ENCODE measurements at regions not wholly inside any gene's neighbourhood (a gene's known extent, or its start where the extent isn't known, plus 50 kb on each side); places are given as distances from the start of the nearest gene placed in this dataset.
"Not testable (repeated sequence)": the region's sequence is repeated elsewhere in the genome, so short reads cannot be mapped to it uniquely, and the experiment has no call there.

DNA sequence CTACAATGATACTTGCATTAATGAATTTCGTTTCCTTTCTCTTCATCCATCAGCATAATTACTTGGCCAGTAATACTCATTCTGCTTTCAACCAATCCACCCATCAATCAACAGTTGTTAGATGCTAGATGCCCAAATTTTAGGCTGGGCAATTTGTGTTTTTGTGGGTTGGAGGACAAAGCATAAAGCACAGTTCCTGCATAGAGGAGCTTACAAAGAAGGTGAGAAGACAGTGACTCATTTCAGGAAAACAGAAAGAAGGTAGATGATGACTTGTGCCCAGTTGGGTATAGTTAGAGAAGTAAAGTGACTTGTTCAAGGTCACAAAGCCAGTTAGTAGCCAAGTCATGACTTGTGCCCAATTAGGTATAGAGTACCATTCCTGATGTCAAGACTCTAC is 1186.8 kb upstream of the CELF4 start:
- no peak for DNase-seq (ENCODE audit: low read depth)

- DNase-seq (ENCODE audit: low read depth) = no peak
These were observed 1186.3 kb upstream of the CELF4 start for GRCh38 chr18:38751898-38752297.

DNA sequence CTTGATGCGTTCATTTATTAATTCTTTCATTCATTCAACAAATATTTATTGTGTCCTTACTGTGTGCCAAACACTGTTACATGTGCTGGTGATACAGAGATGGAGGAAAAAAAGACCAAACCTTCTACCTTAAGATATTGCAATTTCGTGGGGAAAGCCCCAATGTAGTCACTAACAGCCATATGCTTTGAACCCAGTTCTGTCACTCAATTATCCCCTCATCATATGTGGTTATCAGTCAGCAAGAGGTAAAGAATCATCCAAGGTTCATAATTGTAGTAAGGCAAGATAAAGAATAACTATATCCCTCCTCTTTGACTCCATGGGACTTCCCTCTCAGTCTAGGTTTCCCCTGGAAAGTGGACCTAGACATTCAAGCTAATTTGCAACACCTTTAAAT is 1185.6 kb upstream of the CELF4 start:
- DNase-seq (ENCODE audit: low read depth) = no peak

- no peak for DNase-seq (ENCODE audit: low read depth)
These were observed 1185.2 kb upstream of the CELF4 start for GRCh38 chr18:38750751-38751150.

DNA sequence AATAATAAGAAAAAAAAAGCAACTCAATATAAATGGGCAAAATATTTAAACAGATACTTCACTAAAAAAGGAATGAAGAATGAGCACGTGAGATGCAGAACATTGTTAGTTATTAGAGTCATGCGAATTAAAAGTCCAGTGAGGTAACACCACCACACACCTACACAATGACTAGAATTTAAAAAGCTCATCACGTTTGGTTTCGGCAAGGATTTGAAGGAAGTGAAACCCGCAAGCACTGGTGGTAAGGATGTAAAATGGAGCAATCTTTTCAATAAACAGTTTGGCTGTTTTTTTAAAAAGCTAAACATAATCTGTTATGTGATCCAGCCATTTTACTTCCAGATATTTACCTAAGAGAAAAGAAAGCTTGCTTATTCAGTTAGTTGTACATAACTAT is 1181.6 kb upstream of the CELF4 start:
- no peak for DNase-seq (ENCODE audit: low read depth)

DNA sequence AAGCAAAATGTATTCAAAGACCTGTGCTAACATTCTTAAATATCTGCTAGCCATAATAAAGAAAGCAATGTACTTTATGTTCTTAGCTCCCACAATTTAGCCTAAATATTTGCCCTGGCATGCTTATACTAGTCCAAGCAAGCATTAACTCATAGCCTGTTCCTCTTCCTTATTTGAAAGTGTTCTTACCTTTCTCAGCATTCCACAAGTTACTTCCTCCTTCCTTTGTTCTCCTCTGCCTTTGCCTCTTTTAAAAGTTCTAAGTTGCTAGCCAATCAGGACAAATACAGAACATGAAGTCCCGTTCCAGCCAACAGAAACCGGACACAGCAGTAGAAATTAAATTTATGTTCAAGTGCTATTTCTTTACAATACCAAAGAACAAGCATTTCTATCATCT is 1154.6 kb upstream of the CELF4 start:
- not testable (repeated sequence) for DNase-seq (ENCODE audit: low read depth)

GRCh38 chr18:38718365-38718901 is 1152.8 kb upstream of the CELF4 start:
- no peak for DNase-seq (ENCODE audit: low read depth)

DNA sequence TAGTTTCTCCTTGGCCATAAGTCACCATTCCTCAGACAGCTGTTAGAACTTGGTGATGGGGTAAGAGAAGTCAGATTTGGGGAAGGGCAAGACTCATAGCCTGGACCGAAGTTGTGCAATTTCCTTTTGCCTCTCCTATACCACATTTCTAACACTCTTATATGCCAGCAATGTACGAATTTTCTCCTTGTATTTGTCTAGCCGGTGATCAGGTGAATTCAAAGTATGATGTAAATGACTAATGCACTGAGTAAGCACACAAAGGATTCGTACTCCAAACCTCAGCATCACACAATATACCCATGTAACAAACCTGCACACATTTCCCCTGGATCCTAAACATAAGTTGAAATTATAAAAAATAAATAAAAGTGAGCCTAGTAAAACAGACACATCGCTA is 1143.5 kb upstream of the CELF4 start:
- DNase-seq (ENCODE audit: low read depth) = no peak

DNA sequence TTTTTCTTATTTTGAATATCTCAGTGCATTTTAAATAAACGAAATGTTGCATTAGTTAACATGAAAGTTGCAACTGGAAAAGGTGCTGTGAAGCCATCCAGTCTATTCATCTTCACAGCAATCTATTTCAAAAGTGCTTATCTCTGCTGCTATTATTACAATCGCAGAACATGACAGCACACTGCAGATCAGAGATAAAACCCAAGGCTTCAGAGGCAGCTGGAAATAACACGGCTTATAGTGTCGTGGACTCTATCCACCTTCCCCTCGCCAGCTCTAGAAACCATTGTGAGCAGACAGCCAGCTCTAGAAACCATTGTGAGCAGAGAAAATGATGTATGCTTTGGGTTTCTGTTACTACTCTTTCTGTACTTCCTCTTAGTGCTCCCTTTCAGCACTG is 1140.8 kb upstream of the CELF4 start:
- no peak for DNase-seq (ENCODE audit: low read depth)

DNA sequence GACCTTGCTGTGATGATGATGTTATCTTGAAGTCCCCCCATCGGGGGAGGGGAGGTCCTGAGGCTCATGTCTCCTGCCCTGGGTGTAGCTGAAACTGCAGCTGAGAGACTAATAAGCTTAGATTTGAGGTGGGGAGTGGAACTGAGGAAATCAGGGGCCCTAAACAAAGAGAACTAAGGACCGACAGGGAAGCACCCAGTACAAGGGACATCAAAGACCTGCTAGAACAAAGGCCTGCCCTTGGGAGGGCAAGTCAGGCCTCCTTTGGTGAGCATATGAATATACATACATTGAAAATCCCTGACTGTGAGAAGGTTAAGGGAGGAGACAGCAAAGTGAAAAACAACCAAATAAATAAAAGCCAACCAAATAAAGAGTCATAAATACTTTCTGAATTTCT is 1132.5 kb upstream of the CELF4 start:
- no peak for DNase-seq (ENCODE audit: low read depth)

DNA sequence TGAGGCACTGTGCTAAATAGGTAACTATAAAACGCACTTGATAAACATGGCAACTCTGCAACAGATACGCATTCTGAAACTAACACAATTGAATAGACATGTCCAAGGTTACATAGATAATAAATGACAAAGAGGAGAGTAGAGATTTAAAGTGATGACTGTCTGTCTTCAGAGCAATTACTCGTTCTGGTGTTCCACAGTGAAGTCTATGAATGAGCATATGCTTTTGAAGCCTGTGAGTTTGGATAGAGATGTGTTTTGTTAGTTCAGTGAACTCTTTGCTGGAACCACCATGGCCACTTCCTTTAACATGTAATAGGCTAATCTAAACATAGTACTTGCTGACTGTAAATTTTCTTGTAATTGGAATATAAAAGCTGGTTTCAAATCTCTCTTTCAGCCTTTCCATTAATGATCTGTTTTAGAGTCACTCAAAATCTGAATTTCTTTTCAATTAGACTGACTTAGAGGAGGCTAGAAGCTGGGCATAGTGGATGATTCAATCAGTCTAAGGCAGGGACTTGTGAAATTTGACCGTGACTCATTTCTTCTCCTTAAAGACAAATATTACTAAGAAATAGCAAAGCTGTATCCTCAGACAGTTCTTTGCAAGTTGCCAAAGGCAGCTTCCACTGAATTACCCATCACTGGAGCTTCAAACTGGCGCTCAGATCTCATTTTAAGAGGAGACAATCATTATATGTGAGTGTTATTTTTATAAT is 1130.1 kb upstream of the CELF4 start:
- no peak for DNase-seq (ENCODE audit: low read depth)

DNA sequence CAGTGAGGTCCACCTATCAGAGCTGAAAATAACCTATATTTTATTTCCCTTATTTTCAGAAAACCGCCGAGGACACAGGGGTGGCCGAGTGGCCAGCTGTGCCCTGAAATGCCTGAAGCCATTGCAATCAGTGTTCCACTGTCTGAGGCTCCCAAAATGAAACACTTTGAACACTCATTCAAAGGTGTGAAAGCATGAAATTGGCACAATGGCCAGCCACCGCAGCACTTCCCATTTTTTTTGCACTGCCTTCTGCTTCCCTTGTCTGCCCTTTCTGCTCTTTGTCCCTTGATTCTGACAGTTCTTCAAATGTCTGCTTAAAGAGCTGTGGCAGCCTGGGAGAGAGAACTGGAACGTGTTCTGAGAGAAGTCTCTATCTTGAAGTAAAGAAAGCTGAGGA is 1127.5 kb upstream of the CELF4 start:
- DNase-seq (ENCODE audit: low read depth) = no peak

- no peak for DNase-seq (ENCODE audit: low read depth)
These were observed 1125.0 kb upstream of the CELF4 start for GRCh38 chr18:38690626-38691025.

- DNase-seq (ENCODE audit: low read depth) = no peak
These were observed 1122.8 kb upstream of the CELF4 start for GRCh38 chr18:38688416-38688815.

DNA sequence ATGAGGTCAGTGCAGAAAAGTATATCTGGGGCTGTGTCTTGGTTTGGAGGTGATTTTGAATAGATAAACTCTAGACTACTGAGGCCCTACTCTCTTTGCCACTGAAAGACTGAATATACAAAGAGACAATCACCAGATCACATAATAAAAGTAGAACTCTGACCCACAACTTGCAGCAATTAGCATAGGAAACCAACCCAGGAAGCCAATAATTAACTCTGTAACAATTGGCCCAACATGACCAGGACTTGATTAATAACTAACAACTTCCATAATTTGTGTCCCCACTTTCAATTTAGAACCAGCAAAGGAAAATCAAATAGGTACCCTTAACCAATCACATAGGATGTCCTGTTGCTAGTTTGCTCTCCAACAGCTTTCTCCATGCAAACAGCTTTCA is 1104.9 kb upstream of the CELF4 start:
- DNase-seq (ENCODE audit: low read depth) = no peak

- DNase-seq (ENCODE audit: low read depth) = no peak
These were observed 1099.3 kb upstream of the CELF4 start for GRCh38 chr18:38664929-38665328.

- no peak for DNase-seq (ENCODE audit: low read depth)
These were observed 1098.1 kb upstream of the CELF4 start for GRCh38 chr18:38663682-38664081.

DNA sequence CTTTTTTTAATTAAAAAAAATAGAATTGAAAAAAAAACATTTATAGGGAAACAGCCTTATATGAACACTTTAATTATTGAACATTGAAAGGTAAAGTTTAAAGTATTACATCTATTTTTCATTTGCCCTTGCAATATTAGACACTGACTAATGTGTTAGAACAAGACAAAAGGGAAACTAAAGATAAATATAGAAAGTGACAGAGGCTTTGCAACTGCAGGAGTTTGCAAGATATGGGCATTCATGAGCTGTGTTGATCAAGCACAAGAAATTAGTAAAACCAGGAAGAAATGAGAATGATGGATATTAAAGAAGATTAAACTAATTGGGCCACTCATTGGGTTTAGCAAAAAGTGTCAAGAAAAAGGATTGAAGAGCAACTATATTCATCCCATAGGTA is 1097.7 kb upstream of the CELF4 start:
- no peak for DNase-seq (ENCODE audit: low read depth)

DNA sequence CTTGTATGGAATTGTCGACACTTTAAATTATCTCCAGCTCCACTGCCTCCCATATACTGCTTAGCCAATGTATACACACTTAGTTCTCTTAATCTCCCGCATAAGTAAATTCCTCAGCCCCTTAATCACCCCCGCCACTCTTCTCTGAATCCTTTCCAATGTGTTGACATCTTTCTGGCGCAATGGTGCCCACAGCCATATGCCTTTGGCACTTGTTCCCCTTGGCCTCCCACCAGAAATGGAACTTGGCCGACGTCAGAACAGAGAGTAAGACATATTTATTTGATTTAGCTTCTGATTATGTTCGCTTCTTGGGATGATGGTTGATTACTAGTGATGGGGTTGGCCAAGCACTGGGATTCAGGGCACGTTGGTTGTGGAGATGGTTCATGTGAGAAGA is 1089.3 kb upstream of the CELF4 start:
- DNase-seq (ENCODE audit: low read depth) = no peak

GRCh38 chr18:38651736-38652135 is 1086.1 kb upstream of the CELF4 start:
- no peak for DNase-seq (ENCODE audit: low read depth)

DNA sequence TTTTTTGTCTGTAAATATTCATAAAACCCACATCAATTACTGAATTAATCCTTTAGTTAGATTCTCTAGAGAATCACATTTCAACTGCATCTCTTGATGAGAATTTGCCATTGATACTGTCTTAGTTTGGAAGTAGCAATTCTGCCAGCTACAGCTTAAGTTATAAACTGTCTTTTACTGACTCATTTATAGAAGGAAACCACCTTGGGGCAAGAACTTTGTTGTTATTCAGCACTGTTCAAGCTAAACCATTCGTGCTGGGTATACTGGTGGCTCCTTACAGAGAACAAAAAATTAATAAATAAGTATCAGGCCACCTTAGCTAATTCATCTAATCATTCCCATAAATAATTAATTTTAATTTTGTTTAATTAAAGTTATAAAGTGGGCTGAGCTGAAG is 1082.6 kb upstream of the CELF4 start:
- no peak for DNase-seq (ENCODE audit: low read depth)

DNA sequence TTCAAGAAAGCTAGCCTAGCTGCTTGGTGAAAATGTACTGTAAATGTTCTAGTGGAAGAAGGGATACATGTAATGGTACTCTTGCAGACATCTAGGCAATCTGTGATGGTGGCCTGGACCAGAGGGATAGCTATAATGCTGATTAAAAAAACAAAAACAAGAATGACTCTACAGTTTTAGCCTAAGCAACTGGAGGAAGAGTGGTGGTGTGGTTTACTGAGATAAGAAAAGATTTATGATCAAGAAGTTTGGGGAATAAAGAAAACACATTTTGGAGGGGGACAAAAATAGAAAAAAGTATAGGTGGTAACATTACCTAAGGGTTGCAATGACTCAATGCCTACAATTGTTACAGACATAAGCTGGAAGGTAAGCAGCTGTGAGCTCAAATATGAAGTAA is 1080.7 kb upstream of the CELF4 start:
- no peak for DNase-seq (ENCODE audit: low read depth)

GRCh38 chr18:38644875-38645641 is 1079.5 kb upstream of the CELF4 start:
- no peak for DNase-seq (ENCODE audit: low read depth)

All from LHCN-M2 (cell line).